NAMALWA (cell line): ENCODE measurements at regions not wholly inside any gene's neighbourhood (a gene's known extent, or its start where the extent isn't known, plus 50 kb on each side); places are given as distances from the start of the nearest gene placed in this dataset.
A peak's percentile ranks its signal among the peaks of the same experiment; 100 is the strongest.
"Not testable (repeated sequence)": the region's sequence is repeated elsewhere in the genome, so short reads cannot be mapped to it uniquely, and the experiment has no call there.

Source experiments
- DNase-seq: peaks from one replicate; pipeline ENCODE4 v3.0.0-alpha.2; 2015; ENCODE audit warnings: low spot score

- DNase-seq: no peak
These were observed 54.8 kb downstream of the OTUD1 start for GRCh38 chr10:23493711-23494110.

- DNase-seq: no peak
These were observed 57.9 kb downstream of the OTUD1 start for GRCh38 chr10:23496727-23497126.

- no peak for DNase-seq
These were observed 60.7 kb downstream of the OTUD1 start for GRCh38 chr10:23499372-23500132.

GRCh38 chr10:23505797-23506465 lies 67.1 kb downstream of the OTUD1 start:
- DNase-seq: no peak

- DNase-seq: no peak
These were observed 73.6 kb downstream of the OTUD1 start for GRCh38 chr10:23512355-23513058.

- not testable (repeated sequence) for DNase-seq
These were observed 74.7 kb downstream of the OTUD1 start for GRCh38 chr10:23513621-23514020.

- DNase-seq: no peak
These were observed 75.4 kb downstream of the OTUD1 start for GRCh38 chr10:23514321-23514720.

- no peak for DNase-seq
These were observed 77.7 kb downstream of the OTUD1 start for GRCh38 chr10:23516530-23516929.

GRCh38 chr10:23517155-23517554 lies 78.3 kb downstream of the OTUD1 start:
- no peak for DNase-seq

- DNase-seq: no peak
These were observed 82.9 kb downstream of the OTUD1 start for GRCh38 chr10:23521735-23522134.

GRCh38 chr10:23522345-23522744 lies 83.5 kb downstream of the OTUD1 start:
- no peak for DNase-seq

- DNase-seq: no peak
These were observed 84.4 kb downstream of the OTUD1 start for GRCh38 chr10:23523251-23523650.

- peak; percentile 35 for DNase-seq
These were observed 86.5 kb downstream of the OTUD1 start for GRCh38 chr10:23525406-23525805.

GRCh38 chr10:23528419-23528818 lies 89.5 kb downstream of the OTUD1 start:
- no peak for DNase-seq

GRCh38 chr10:23529625-23530024 lies 90.8 kb downstream of the OTUD1 start:
- no peak for DNase-seq

GRCh38 chr10:23530079-23530478 lies 91.2 kb downstream of the OTUD1 start:
- DNase-seq: peak; percentile 23

GRCh38 chr10:23533212-23533611 lies 94.3 kb downstream of the OTUD1 start:
- no peak for DNase-seq

- DNase-seq: no peak
These were observed 95.5 kb downstream of the OTUD1 start for GRCh38 chr10:23534326-23534725.

- no peak for DNase-seq
These were observed 95.9 kb downstream of the OTUD1 start for GRCh38 chr10:23534761-23535160.

- peak; percentile 15 for DNase-seq
These were observed 96.5 kb downstream of the OTUD1 start for GRCh38 chr10:23535381-23535780.

GRCh38 chr10:23538968-23539367 lies 100.1 kb downstream of the OTUD1 start:
- DNase-seq: no peak

GRCh38 chr10:23540401-23541030 lies 101.6 kb downstream of the OTUD1 start:
- peak; percentile 13 for DNase-seq
